ENCODE measurements at regions not wholly inside any gene's neighbourhood (a gene's known extent, or its start where the extent isn't known, plus 50 kb on each side); places are given as distances from the start of the nearest gene placed in this dataset.

DNA sequence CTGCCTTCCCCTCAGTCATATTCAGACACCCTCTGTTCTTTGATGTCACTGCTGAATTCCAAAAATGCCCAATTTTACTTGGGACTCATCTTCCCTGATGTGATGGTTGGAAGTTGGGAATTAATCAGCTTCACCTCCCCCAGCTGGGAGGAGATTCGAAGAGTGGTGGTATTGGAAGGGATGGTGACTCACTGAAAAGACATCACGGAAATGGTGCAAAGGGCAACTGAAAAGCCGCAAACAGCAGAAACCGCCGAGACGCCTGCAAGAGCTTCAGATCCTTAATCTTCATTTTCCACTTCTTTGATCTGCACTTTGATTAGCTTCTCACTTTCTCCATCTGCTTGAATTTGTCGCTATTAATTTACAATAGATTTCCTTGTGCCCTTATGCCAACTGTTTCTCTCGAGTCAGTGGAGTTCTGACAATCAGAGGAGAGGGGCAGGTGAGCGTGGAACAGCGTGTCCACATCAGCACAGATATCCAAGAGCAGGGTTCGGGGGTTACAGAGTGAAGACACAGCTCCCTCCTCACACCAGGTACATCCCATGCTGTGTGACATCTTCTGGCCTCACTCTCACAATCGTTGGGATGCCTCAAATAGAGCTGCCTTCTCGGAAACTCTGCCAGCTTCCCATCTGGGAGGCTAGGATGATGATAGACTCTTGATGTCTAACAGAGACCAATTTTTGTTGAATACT, 325.4 kb downstream of the BRD1 start:
- Histone ChIP-seq H3K9ac (ENCODE audit: low read length) (no peak overlapping the region), H3K36me3 (replicated peaks in 1 of 2; ENCODE audit: control extremely low read depth in 1 of 2, control insufficient read depth in 1 of 2, extremely low read depth in 1 of 2, insufficient read depth in 2 of 2, low read length in 1 of 2) (no peaks in the 10 kb centered on the region), H3K79me2 (ENCODE audit: control insufficient read depth, insufficient read depth, low read length) (peaks cover 7% of the 10 kb centered on the region), H2AFZ (ENCODE audit: insufficient read depth, low read depth, low read length, poor library complexity, severe bottlenecking) (no peak overlapping the region), H4K20me1 (ENCODE audit: control insufficient read depth, insufficient read depth, low read length, poor library complexity, severe bottlenecking) (no peaks in the 10 kb centered on the region), H3K4me1 (ENCODE audit: control insufficient read depth in 2 of 2, insufficient read depth in 2 of 2, low read length in 2 of 2) (peaks cover 0 to 12% of the 10 kb centered on the region in 2 donors), H3K4me2 (replicated peaks; ENCODE audit: low read depth, low read length, poor library complexity, severe bottlenecking) (no peak overlapping the region), H3K27ac (ENCODE audit: low read length in 2 of 2) (no peak overlapping the region), H3K4me3 (ENCODE audit: control extremely low read depth in 1 of 5, extremely low read depth in 1 of 5, insufficient read depth in 1 of 5, low read depth in 2 of 5, low read length in 4 of 5) (no peak overlapping the region), H3K27me3 (replicated peaks in 1 of 4; ENCODE audit: control extremely low read depth in 1 of 4, control insufficient read depth in 3 of 4, insufficient read depth in 4 of 4, low read length in 3 of 4) (no peaks in the 10 kb centered on the region), H3K9me3 (ENCODE audit: control extremely low read depth in 1 of 3, control insufficient read depth in 2 of 3, insufficient read depth in 1 of 3, low read length in 2 of 3) (peaks cover 0 to 13% (median 2%) of the 10 kb centered on the region in 3 donors)
- intact Hi-C loops (cut with micrococcal nuclease) = no loop called here
- no peaks in the 10 kb centered on the region for H3K27me3 Mint-ChIP-seq
- ATAC-seq (ENCODE audit: low read depth) = no peak
- CTCF ChIA-PET = no interaction called here
- H3K4me1 Mint-ChIP-seq = no peaks in the 10 kb centered on the region
- POLR2A ChIA-PET = no interaction called here
- no peak for DNase-seq
- 93% methylated on average over 12 of the region's 13 CpGs for WGBS (ENCODE audit: insufficient coverage)
- H3K9me3 Mint-ChIP-seq (ENCODE audit: insufficient read depth) = peaks cover 2% of the 10 kb centered on the region
- H3K27ac Mint-ChIP-seq = no peak overlapping the region
- TF ChIP-seq, protein P1, sequence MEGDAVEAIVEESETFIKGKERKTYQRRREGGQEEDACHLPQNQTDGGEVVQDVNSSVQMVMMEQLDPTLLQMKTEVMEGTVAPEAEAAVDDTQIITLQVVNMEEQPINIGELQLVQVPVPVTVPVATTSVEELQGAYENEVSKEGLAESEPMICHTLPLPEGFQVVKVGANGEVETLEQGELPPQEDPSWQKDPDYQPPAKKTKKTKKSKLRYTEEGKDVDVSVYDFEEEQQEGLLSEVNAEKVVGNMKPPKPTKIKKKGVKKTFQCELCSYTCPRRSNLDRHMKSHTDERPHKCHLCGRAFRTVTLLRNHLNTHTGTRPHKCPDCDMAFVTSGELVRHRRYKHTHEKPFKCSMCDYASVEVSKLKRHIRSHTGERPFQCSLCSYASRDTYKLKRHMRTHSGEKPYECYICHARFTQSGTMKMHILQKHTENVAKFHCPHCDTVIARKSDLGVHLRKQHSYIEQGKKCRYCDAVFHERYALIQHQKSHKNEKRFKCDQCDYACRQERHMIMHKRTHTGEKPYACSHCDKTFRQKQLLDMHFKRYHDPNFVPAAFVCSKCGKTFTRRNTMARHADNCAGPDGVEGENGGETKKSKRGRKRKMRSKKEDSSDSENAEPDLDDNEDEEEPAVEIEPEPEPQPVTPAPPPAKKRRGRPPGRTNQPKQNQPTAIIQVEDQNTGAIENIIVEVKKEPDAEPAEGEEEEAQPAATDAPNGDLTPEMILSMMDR (IDR thresholded peaks at IDR 0.05) = no peak
- no peak for TF ChIP-seq EZH2 (IDR thresholded peaks at IDR 0.05; ENCODE audit: borderline replicate concordance, insufficient read depth, low read depth, low read length, poor library complexity, severe bottlenecking)
- H3K4me3 Mint-ChIP-seq = no peak overlapping the region

DNA sequence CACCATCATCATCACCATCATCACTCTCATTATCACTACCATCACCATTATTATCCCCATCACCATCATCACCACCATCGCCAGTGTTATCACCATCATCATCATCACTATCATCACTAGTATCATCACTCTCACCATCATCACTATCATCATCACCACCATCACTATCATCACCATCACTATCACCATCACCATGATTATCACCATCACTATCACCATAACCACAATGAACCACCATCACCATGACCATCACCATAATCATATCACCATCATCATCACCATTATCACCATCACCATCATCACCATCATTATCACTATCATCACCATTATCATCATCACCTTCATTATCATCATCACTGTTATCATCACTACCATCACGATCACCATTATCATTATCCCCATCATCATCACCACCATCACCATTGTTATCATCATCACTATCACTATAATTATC, 326.7 kb downstream of the BRD1 start:
- ATAC-seq (ENCODE audit: low read depth) (no peak), DNase-seq (no peak)
- Histone ChIP-seq H3K4me2 (replicated peaks; ENCODE audit: low read depth, low read length, poor library complexity, severe bottlenecking) (no peak overlapping the region), H2AFZ (ENCODE audit: insufficient read depth, low read depth, low read length, poor library complexity, severe bottlenecking) (no peak overlapping the region), H3K79me2 (ENCODE audit: control insufficient read depth, insufficient read depth, low read length) (peaks cover 7% of the 10 kb centered on the region), H3K9me3 (ENCODE audit: control extremely low read depth in 1 of 3, control insufficient read depth in 2 of 3, insufficient read depth in 1 of 3, low read length in 2 of 3) (peaks cover 0 to 14% (median 5%) of the 10 kb centered on the region in 3 donors), H3K4me1 (ENCODE audit: control insufficient read depth in 2 of 2, insufficient read depth in 2 of 2, low read length in 2 of 2) (peaks cover 0 to 12% of the 10 kb centered on the region in 2 donors), H3K36me3 (replicated peaks in 1 of 2; ENCODE audit: control extremely low read depth in 1 of 2, control insufficient read depth in 1 of 2, extremely low read depth in 1 of 2, insufficient read depth in 2 of 2, low read length in 1 of 2) (no peaks in the 10 kb centered on the region), H3K27me3 (replicated peaks in 1 of 4; ENCODE audit: control extremely low read depth in 1 of 4, control insufficient read depth in 3 of 4, insufficient read depth in 4 of 4, low read length in 3 of 4) (no peaks in the 10 kb centered on the region), H3K9ac (ENCODE audit: low read length) (no peak overlapping the region), H3K4me3 (ENCODE audit: control extremely low read depth in 1 of 5, extremely low read depth in 1 of 5, insufficient read depth in 1 of 5, low read depth in 2 of 5, low read length in 4 of 5) (no peak overlapping the region), H3K27ac (ENCODE audit: low read length in 2 of 2) (no peak overlapping the region), H4K20me1 (ENCODE audit: control insufficient read depth, insufficient read depth, low read length, poor library complexity, severe bottlenecking) (no peaks in the 10 kb centered on the region)
- H3K4me3 Mint-ChIP-seq = no peak overlapping the region
- POLR2A ChIA-PET = no interaction called here
- no peaks in the 10 kb centered on the region for H3K4me1 Mint-ChIP-seq
- H3K9me3 Mint-ChIP-seq (ENCODE audit: insufficient read depth) = no peaks in the 10 kb centered on the region
- 98% methylated on average over 2 of the region's 2 CpGs for WGBS (ENCODE audit: insufficient coverage)
- CTCF ChIA-PET = no interaction called here
- intact Hi-C loops (cut with micrococcal nuclease) = no loop called here
- H3K27ac Mint-ChIP-seq = no peak overlapping the region
- TF ChIP-seq, protein P1 (IDR thresholded peaks at IDR 0.05) = no peak
- no peak for TF ChIP-seq EZH2 (IDR thresholded peaks at IDR 0.05; ENCODE audit: borderline replicate concordance, insufficient read depth, low read depth, low read length, poor library complexity, severe bottlenecking)
- no peaks in the 10 kb centered on the region for H3K27me3 Mint-ChIP-seq
